HG02973 (cell line): ENCODE measurements at regions not wholly inside any gene's neighbourhood (a gene's known extent, or its start where the extent isn't known, plus 50 kb on each side); places are given as distances from the start of the nearest gene placed in this dataset.
"Not testable (repeated sequence)": the region's sequence is repeated elsewhere in the genome, so short reads cannot be mapped to it uniquely, and the experiment has no call there.

Source experiments
- ATAC-seq: cut with Tn5 transposase; IDR thresholded peaks from one replicate; pipeline ENCODE4 v1.9.1; 2021; ENCODE audit warnings: moderate library complexity; ENCODE audit not compliant: unreplicated experiment

DNA sequence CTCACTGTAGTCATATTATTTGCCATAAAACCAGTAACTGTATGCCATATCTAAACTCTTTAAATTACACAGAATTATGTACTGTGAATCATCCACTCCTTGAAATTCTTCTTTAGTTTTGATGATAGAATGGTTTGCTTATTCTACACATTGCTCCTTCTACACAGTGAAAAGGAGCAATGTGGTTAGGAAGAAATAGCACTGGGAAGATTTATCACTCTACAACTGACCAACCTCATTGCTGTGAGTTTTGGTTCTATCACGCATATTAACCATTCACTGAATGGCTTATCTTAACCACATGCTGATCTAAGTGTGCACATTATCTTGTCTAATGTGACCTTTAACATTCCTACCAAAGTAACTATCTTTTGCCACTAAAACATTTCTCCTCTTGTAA is 415.7 kb upstream of the NDST4 start:
- no peak for ATAC-seq

DNA sequence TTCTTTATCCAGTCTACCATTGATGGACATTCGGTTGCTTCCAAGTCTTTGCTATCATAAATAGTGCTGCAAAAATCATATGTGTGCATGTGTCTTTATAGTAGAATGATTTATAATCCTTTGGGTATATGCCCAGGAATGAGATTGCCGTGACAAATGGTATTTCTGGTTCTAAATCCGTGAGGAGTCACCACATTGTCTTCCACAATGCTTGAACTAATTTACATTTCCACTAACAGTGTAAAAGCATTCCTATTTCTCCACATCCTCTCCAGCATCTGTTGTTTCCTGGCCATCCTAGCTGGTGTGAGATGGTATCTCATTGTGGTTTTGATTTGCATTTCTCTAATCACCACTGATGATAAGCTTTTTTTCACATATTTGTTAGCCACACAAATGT is 406.1 kb upstream of the NDST4 start:
- ATAC-seq: not testable (repeated sequence)

DNA sequence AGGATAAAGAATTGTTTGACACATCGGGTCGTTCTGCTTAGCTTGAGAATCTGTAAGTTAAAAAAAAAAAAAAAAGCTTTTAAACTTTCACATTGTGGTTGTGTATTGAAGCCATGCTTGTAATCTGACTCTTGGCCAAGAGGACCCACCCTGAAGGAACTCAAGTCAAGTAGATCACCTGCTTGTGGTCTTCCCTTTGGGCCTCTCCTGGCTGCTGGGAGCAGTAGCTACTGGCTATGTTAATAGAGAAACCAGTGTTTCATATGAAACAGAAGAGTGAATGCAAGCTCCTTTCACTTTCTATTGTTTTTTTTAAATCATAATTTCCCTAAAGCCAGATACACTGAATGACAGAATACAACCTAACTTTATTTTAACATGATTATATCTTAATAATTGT is 402.4 kb upstream of the NDST4 start:
- peak; percentile 99 for ATAC-seq

GRCh38 chr4:115515366-115515765 is 401.9 kb upstream of the NDST4 start:
- ATAC-seq: peak; percentile 2

DNA sequence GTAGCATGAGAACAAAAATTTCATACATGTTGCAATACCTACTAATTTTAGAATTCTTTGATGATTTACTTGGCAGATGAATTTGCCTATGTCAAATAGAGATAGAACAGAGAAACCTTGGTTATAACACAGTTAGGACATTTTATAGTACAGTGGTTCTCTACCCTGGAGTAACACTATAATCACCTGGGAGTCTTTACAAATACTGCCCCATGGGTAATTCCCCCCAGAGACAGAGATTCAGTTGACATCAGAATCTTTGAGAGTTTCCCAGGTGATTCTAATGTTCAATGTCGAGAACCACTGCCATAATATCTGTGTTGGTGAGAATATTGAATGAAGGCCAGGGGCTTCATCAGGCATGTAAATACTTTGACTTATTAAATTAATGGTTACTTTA is 401.3 kb upstream of the NDST4 start:
- ATAC-seq: no peak

DNA sequence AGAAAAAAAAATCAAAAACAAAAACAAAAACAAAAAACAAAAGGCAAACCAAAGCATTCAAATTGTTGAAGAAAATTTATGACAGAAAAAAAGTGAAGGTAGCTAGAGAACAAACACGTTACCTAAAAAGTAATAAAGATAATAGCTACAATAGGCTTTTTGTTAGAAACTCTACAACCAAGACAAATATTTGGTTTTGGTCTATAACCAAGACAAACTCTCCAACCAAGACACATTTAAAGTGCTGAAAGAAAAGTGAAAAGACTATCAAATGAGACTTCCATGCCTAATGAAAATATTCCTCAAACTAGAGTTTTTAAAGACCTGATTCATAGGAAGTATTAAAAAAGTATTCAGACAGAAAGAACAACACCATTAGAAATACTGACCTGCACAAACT is 391.9 kb upstream of the NDST4 start:
- no peak for ATAC-seq

- no peak for ATAC-seq
Observed at GRCh38 chr4:115501656-115502055, 388.2 kb upstream of the NDST4 start.

- ATAC-seq: not testable (repeated sequence)
Observed at GRCh38 chr4:115493770-115494169, 380.4 kb upstream of the NDST4 start.

DNA sequence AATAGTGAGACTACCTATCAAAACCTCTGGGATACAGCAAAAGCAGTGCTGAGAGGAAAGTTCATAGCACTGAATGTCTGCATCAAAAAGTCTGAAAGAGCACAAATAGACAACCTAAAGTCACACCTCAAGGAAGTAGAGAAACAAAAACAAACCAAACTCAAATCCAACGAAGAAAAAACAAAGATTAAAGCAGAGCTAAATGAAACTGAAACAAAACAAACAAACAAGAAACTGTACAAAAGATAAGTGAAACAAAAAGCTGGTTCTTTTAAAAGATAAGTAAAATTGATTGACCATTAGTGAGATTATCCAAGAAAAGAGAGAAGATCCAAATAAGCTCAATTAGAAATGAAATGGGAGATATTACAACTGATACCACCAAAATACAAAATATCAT is 378.3 kb upstream of the NDST4 start:
- no peak for ATAC-seq

GRCh38 chr4:115489279-115489678 is 375.9 kb upstream of the NDST4 start:
- no peak for ATAC-seq

DNA sequence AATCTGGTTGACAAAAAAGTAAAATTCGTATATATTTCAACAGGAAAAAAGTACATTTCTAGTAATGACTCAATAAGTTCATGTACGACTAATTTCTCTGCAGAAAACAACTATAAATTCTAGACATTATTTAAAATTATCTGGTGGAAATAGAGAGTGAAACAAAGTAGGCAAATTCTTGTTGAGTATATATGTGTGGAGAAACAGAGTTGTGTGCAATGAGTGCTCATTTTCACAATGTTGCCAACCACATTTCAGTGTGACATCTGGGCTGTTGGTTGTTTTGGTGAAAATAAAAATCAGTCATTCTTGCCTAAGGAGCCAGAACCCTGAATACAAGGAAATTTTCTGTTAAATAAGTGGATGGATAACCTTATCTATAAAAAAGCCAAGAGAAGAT is 372.0 kb upstream of the NDST4 start:
- no peak for ATAC-seq

GRCh38 chr4:115484479-115484878 is 371.1 kb upstream of the NDST4 start:
- no peak for ATAC-seq

- ATAC-seq: no peak
Observed at GRCh38 chr4:115470763-115471162, 357.3 kb upstream of the NDST4 start.

DNA sequence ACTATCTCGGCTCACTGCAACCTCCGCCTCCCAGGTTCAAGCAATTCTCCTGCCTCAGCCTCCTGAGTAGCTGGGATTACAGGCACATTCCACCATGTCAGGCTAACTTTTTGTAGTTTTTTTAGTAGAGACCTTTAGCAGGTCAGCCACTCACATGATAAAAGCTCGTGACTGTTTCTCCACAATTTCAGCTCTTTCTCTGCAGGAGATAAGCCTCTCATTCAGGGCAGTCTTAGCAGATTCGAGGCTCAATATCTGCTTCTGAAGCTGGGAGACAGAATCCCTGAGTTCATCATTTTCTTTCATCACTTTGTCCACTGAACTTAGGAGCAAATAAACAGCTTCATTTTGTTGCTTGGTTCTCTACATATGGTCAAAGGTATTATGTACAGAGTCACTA is 345.9 kb upstream of the NDST4 start:
- ATAC-seq: not testable (repeated sequence)

DNA sequence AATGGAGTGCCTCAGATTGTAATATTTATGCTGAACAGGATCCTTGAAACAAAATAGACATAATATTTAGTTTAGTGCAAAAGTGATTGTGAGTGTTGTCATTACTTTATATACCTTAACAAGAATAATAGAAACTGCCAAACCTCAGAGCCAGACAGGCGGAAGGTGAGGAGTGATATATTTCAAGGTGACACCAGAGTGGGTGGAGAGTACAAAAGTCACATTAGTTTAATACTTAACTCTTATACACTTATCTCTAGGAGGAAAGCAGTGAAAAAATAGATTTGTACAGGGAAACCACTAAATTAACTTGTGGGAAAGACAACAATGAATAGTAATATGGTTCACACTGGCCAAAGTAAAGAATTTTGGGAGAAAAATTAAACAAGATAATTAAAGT is 342.8 kb upstream of the NDST4 start:
- ATAC-seq: no peak

- no peak for ATAC-seq
Observed at GRCh38 chr4:115454228-115454627, 340.8 kb upstream of the NDST4 start.

GRCh38 chr4:115453416-115453815 is 340.0 kb upstream of the NDST4 start:
- ATAC-seq: no peak

DNA sequence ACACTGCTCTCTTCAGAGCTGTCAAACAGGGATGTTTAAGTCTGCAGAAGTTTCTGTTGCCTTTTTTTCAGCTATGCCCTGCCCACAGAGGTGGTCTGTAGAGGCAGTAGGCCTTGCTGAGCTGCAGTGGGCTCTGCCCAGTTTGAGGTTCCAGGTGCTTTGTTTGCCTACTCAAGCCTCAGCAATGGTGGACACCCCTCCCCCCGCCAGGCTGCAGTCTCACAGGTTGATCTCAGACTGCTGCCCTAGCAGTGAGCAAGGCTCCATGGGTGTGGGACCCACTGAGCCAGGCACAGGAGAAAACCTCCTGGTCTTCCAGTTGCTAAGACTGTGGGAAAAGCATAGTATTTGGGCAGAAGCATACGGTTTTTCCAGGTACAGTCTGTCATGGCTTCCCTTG is 338.8 kb upstream of the NDST4 start:
- not testable (repeated sequence) for ATAC-seq

DNA sequence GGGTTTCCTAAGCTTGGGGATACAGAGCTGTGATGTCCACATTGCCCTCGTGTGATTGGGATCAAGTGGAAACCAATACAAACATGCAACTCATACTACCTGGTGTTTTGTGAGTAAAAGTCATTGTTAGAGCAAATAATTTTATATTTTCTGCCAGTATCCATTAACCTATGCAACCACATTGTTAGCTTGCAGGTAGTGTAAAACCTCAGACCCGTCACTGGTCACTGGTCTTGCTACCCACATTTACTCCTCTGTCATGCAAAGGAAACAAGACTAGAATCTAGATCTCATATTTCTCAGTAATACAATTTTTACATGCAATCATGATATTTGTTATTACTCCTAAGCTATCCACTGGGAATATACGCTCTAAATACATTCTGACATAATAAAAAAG is 324.3 kb upstream of the NDST4 start:
- ATAC-seq: no peak

DNA sequence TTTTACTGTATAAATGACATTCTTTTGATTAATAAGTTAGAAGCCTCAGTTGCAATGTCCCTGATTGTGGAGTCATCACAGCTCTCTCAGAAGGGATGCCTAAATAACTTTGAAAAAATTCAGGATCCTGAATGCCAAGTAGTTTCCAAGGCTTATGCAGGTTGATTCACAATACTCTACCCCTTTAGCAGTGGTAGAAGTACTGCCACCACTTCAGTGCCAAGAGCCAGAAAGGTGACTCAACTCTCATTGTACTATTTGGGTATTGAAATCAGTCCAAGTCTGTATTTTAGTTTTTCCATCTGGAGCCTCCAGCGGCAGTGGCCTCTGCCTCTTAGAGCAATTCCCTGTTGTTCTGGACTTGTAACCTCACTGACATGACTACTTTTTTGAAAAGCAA is 320.1 kb upstream of the NDST4 start:
- ATAC-seq: no peak

DNA sequence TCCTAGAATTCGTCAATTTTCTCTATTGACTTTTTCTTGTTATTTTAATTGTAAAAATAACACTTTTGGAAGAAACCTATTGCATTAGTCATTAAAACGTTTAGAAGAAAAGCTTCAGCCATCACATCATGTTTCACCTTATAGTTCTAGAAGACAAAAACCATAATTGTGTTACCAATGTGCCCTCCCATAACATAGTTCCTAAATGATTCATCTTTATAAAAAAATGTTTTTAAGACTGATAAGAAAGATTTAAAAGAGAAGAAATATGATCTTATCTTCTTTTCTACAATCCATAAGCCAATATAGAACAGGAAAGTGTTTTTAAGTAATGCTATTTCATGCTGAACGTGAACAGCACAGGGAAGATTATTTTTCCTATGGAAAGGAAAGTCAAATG is 316.6 kb upstream of the NDST4 start:
- no peak for ATAC-seq

DNA sequence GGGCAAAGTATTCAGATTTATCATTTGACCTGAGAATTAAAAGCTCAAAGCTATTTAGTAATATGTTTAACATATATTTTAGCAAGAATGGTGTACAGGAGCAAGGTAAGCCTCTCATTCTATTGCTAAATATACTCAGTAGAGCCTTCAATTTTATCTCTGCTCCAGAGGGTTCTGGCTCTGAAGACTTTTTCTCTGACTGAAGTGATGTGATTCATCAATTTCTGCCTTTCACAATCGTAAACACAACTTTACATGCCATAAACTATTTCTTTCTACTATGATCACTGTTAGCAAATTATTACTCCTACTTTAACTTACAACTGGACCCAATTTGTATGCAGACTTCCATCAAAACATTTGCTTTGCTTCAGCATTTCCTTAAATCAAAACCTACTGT is 315.0 kb upstream of the NDST4 start:
- ATAC-seq: no peak

GRCh38 chr4:115424852-115425251 is 311.4 kb upstream of the NDST4 start:
- ATAC-seq: no peak
